H1 (cell line): ENCODE measurements at regions not wholly inside any gene's neighbourhood (a gene's known extent, or its start where the extent isn't known, plus 50 kb on each side); places are given as distances from the start of the nearest gene placed in this dataset.

ENCODE experiments used
- CTCF ChIA-PET: fragments of 300-600 bp; sonication (Branson Sonifier 250); formaldehyde crosslinking; loops from one replicate; lab custom pipeline; 2021; ENCODE audit not compliant: partially characterized antibody; lab: Charles Lee
- POLR2A ChIA-PET: fragments of 300-600 bp; sonication (Branson Sonifier 250); formaldehyde crosslinking; loops from one replicate; lab custom pipeline; 2021; ENCODE audit warnings: inconsistent platforms; ENCODE audit not compliant: partially characterized antibody; lab: Charles Lee
- DNase-seq, 2 experiments: peaks; one replicate each; pipeline versions ENCODE4 v3.0.0 to v3.0.0-alpha.2; 2010 to 2022; ENCODE audit warnings: low spot score in 2 of 2, low read depth in 1 of 2, mixed read lengths in 1 of 2
- FAIRE-seq: peaks from 2 replicates; lab custom pipeline; 2011; peaks lifted over from hg19 to GRCh38; lab: Jason Lieb, UNC
- H2AFZ ChIP-seq: 2 replicates; pipeline ENCODE4 v1.8.1; 2012; ENCODE audit warnings: low read length, inconsistent platforms
- H2AK5ac ChIP-seq: 2 replicates; pipeline ENCODE4 v1.6.1; 2013; ENCODE audit warnings: low read depth, low read length
- H2BK120ac ChIP-seq: replicated peaks from 2 replicates; pipeline ENCODE3; 2013; ENCODE audit warnings: low read depth, low read length, inconsistent platforms
- H2BK12ac ChIP-seq: 2 replicates; pipeline ENCODE4 v1.6.1; 2013; ENCODE audit warnings: low read depth, low read length
- H2BK15ac ChIP-seq: 2 replicates; pipeline ENCODE4 v1.6.1; 2013; ENCODE audit warnings: low read length
- H2BK20ac ChIP-seq: 2 replicates; pipeline ENCODE4 v1.6.1; 2013; ENCODE audit warnings: low read length
- H2BK5ac ChIP-seq: 2 replicates; pipeline ENCODE4 v1.6.1; 2013; ENCODE audit warnings: low read depth, low read length
- H3K14ac ChIP-seq: 2 replicates; pipeline ENCODE4 v1.6.1; 2013; ENCODE audit warnings: inconsistent platforms; ENCODE audit not compliant: insufficient read length
- H3K18ac ChIP-seq: 2 replicates; pipeline ENCODE4 v1.6.1; 2013; ENCODE audit warnings: low read length; ENCODE audit errors: extremely low read depth
- H3K23ac ChIP-seq: 2 replicates; pipeline ENCODE4 v1.6.1; 2013; ENCODE audit warnings: inconsistent platforms; ENCODE audit not compliant: insufficient read length
- H3K23me2 ChIP-seq: 2 replicates; pipeline ENCODE4 v1.6.1; 2013; ENCODE audit warnings: low read depth, low read length
- H3K27ac ChIP-seq: 2 replicates; pipeline ENCODE4 v1.6.1; 2011; ENCODE audit warnings: low read depth, low read length, inconsistent platforms
- H3K27me3 ChIP-seq, 4 experiments: replicated peaks in 1 of 4; 1 replicate in 1 of 4; 2 replicates in 3 of 4; pipeline versions ENCODE4 v1.6.1 to v1.8.1; 2011 to 2013; ENCODE audit warnings: low read length in 3 of 4, mild to moderate bottlenecking in 3 of 4, inconsistent platforms in 2 of 4, mixed read lengths in 2 of 4, moderate library complexity in 1 of 4; ENCODE audit not compliant: control insufficient read depth in 3 of 4, insufficient read depth in 3 of 4; ENCODE audit errors: extremely low read depth in 1 of 4
- H3K36me3 ChIP-seq, 4 experiments: 2 replicates each; pipeline versions ENCODE4 v1.6.1 to v1.8.1; 2011 to 2013; ENCODE audit warnings: mild to moderate bottlenecking in 4 of 4, low read length in 3 of 4, moderate library complexity in 2 of 4, control low read depth in 1 of 4, inconsistent platforms in 1 of 4; ENCODE audit not compliant: insufficient read depth in 4 of 4, control insufficient read depth in 2 of 4
- H3K4ac ChIP-seq: replicated peaks from 2 replicates; pipeline ENCODE3; 2013; ENCODE audit warnings: low read length, low read depth, mixed read lengths, inconsistent platforms; ENCODE audit not compliant: insufficient read length
- H3K4me1 ChIP-seq, 4 experiments: replicated peaks in 1 of 4; 1 replicate in 1 of 4; 2 replicates in 3 of 4; pipeline versions ENCODE4 v1.6.1 to v1.8.1; 2011 to 2013; ENCODE audit warnings: low read length in 3 of 4, inconsistent platforms in 2 of 4, mixed read lengths in 1 of 4; ENCODE audit not compliant: insufficient read depth in 4 of 4, control insufficient read depth in 3 of 4
- H3K4me2 ChIP-seq, 2 experiments: 2 replicates each; pipeline versions ENCODE4 v1.6.1 to v1.8.1; 2011 to 2013; ENCODE audit warnings: low read depth in 2 of 2, low read length in 2 of 2, control low read depth in 1 of 2, inconsistent platforms in 1 of 2, mild to moderate bottlenecking in 1 of 2; ENCODE audit not compliant: insufficient read depth in 1 of 2
- H3K4me3 ChIP-seq, 4 experiments: fragments of 200-600, 300-600 bp in 1 of 4; sonication (generic), shearing (Covaris generic), sonication (Bioruptor Twin) in 1 of 4; 2 replicates each; pipeline versions ENCODE4 v1.5.1 to v1.8.1; 2011 to 2016; ENCODE audit warnings: low read length in 4 of 4, low read depth in 3 of 4, control low read depth in 2 of 4, inconsistent platforms in 2 of 4, mild to moderate bottlenecking in 2 of 4, mixed read lengths in 1 of 4, moderate library complexity in 1 of 4; ENCODE audit not compliant: insufficient read depth in 2 of 4; ENCODE audit errors: extremely low read depth in 1 of 4
- H3K56ac ChIP-seq: replicated peaks from 2 replicates; pipeline ENCODE3; 2013; ENCODE audit warnings: low read depth, mild to moderate bottlenecking, mixed read lengths, low read length, inconsistent platforms; ENCODE audit not compliant: insufficient read length
- H3K79me1 ChIP-seq: 2 replicates; pipeline ENCODE4 v1.6.1; 2013; ENCODE audit warnings: low read depth, low read length, control low read depth
- H3K79me2 ChIP-seq, 2 experiments: 2 replicates each; pipeline versions ENCODE4 v1.6.1 to v1.8.1; 2012 to 2013; ENCODE audit warnings: low read length in 2 of 2, mild to moderate bottlenecking in 2 of 2, inconsistent platforms in 1 of 2; ENCODE audit not compliant: insufficient read depth in 2 of 2, control insufficient read depth in 1 of 2
- H3K9ac ChIP-seq, 4 experiments: replicated peaks in 1 of 4; 1 replicate in 1 of 4; 2 replicates in 3 of 4; pipeline versions ENCODE4 v1.6.1 to v1.8.1; 2011 to 2013; ENCODE audit warnings: low read depth in 3 of 4, low read length in 3 of 4, control low read depth in 2 of 4, mild to moderate bottlenecking in 2 of 4, moderate library complexity in 2 of 4, inconsistent platforms in 1 of 4; ENCODE audit errors: extremely low read depth in 1 of 4
- H3K9me3 ChIP-seq, 2 experiments: 2 replicates each; pipeline versions ENCODE4 v1.6.1 to v1.8.1; 2012 to 2013; ENCODE audit warnings: mild to moderate bottlenecking in 2 of 2, moderate library complexity in 2 of 2, control low read depth in 1 of 2, inconsistent platforms in 1 of 2, low read depth in 1 of 2, low read length in 1 of 2, mixed read lengths in 1 of 2; ENCODE audit not compliant: insufficient read depth in 2 of 2
- H4K20me1 ChIP-seq, 2 experiments: replicated peaks in 1 of 2; 2 replicates each; pipeline versions ENCODE3 to v1.8.1; 2011 to 2013; ENCODE audit warnings: inconsistent platforms in 2 of 2, low read length in 2 of 2, mild to moderate bottlenecking in 1 of 2; ENCODE audit not compliant: insufficient read depth in 2 of 2, control insufficient read depth in 1 of 2
- H4K5ac ChIP-seq: 2 replicates; pipeline ENCODE4 v1.6.1; 2013; ENCODE audit warnings: low read length, low read depth, mixed read lengths, inconsistent platforms; ENCODE audit not compliant: insufficient read length
- H4K8ac ChIP-seq: 2 replicates; pipeline ENCODE4 v1.8.0; 2013; ENCODE audit warnings: mild to moderate bottlenecking, moderate library complexity, low read length, inconsistent platforms; ENCODE audit not compliant: insufficient read depth; ENCODE audit errors: extremely low read depth
- H4K91ac ChIP-seq: replicated peaks from 2 replicates; pipeline ENCODE3; 2013; ENCODE audit warnings: low read length, mixed read lengths, inconsistent platforms; ENCODE audit not compliant: insufficient read length
- EGR1 ChIP-seq: IDR thresholded peaks from 2 replicates; pipeline ENCODE4 v1.6.1; 2011; ENCODE audit warnings: low read depth, low read length, borderline replicate concordance
- RAD21 ChIP-seq, 2 experiments: IDR thresholded peaks in 1 of 2; conservative IDR thresholded peaks in 1 of 2; 2 replicates each; pipeline ENCODE4 v1.6.1; 2011; ENCODE audit warnings: low read depth in 2 of 2, low read length in 2 of 2, improper control_type of control experiment in 1 of 2, inconsistent platforms in 1 of 2, mild to moderate bottlenecking in 1 of 2, moderate library complexity in 1 of 2
- RNF2 ChIP-seq: fragments of 200-900, 300-1000 bp; sonication (generic); IDR thresholded peaks from 2 replicates; pipeline ENCODE4 v1.7.1; 2016; ENCODE audit warnings: borderline replicate concordance, low read depth, mild to moderate bottlenecking, antibody characterized with exemption, low read length; ENCODE audit not compliant: poor library complexity, severe bottlenecking; ENCODE audit errors: missing control alignments
- TAF1 ChIP-seq: IDR thresholded peaks from 2 replicates; pipeline ENCODE4 v1.6.1; 2011; ENCODE audit warnings: mild to moderate bottlenecking, low read depth, low read length
- TAF7 ChIP-seq: optimal IDR thresholded peaks from 2 replicates; pipeline ENCODE3; 2011; ENCODE audit warnings: low read depth, mild to moderate bottlenecking, inconsistent platforms, low read length, moderate library complexity, borderline replicate concordance
- WGBS, 2 experiments: shearing (Covaris generic) in 1 of 2; methylation state at CpG; one replicate each; pipeline versions ENCODE4 v1.1.6 to v1.1.7; 2013 to 2015; ENCODE audit warnings: low lambda C conversion rate in 2 of 2, mixed read lengths in 2 of 2, inconsistent platforms in 1 of 2, low coverage in 1 of 2, missing lambda C conversion rate in 1 of 2; ENCODE audit not compliant: insufficient replicate concordance in 2 of 2, insufficient coverage in 1 of 2, insufficient read length in 1 of 2; ENCODE audit errors: extremely low coverage in 1 of 2, missing lambda C conversion rate in 1 of 2; 5-methylcytosine and 5-hydroxymethylcytosine counted together

GRCh38 chr1:181250038-181250437 is 161.5 kb downstream of the IER5 start:
- H3K9ac ChIP-seq = no peak overlapping the region
- H3K4me1 ChIP-seq = peaks cover 0 to 6% (median 4%) of the 10 kb centered on the region in 4 experiments; a peak in 3 of 7 replicates
- no peaks in the 10 kb centered on the region for H3K36me3 ChIP-seq
- FAIRE-seq = peak; percentile 24
- no peak overlapping the region for H2BK120ac ChIP-seq
- DNase-seq = no peak
- no peak overlapping the region for H2BK20ac ChIP-seq
- H3K4me2 ChIP-seq = no peak overlapping the region
- H4K8ac ChIP-seq = no peak overlapping the region
- no peak overlapping the region for H4K5ac ChIP-seq
- no peak overlapping the region for H2BK15ac ChIP-seq
- no peak overlapping the region for H2BK5ac ChIP-seq
- H3K23ac ChIP-seq = no peak overlapping the region
- ChIA-PET POLR2A (no interaction called here), CTCF (interaction anchor here (0.6 kb wide), 1 partner anchor 26 kb away, joined by 3 read pairs; no protein-coding TSS in a partner anchor)
- H4K20me1 ChIP-seq = no peaks in the 10 kb centered on the region
- H4K91ac ChIP-seq = no peak overlapping the region
- H3K79me2 ChIP-seq = no peaks in the 10 kb centered on the region
- H3K79me1 ChIP-seq = no peaks in the 10 kb centered on the region
- no peaks in the 10 kb centered on the region for H3K23me2 ChIP-seq
- WGBS, 2 experiments = 94% methylated on average over 2 of the region's 2 CpGs; no CpG with 5 or more reads in 1 of the 2 experiments
- no peak overlapping the region for H2AFZ ChIP-seq
- no peak overlapping the region for H2AK5ac ChIP-seq
- no peak overlapping the region for H3K4ac ChIP-seq
- peaks cover 14 to 17% of the 10 kb centered on the region in 2 experiments; a peak in 2 of 4 replicates for H3K9me3 ChIP-seq
- H3K4me3 ChIP-seq = no peak overlapping the region
- no peak overlapping the region for H3K56ac ChIP-seq
- H3K18ac ChIP-seq = no peak overlapping the region
- H3K14ac ChIP-seq = no peak overlapping the region
- no peak overlapping the region for H3K27ac ChIP-seq
- TF ChIP-seq TAF1 (no peak), RAD21 (IDR thresholded peaks at IDR 0.05 in 1 of 2, conservative IDR thresholded peaks at IDR 0.05 in 1 of 2; ENCODE audit: low read depth in 2 of 2, low read length in 2 of 2) (no peak), EGR1 (no peak), TAF7 (no peak), RNF2 (no peak)
- no peak overlapping the region for H2BK12ac ChIP-seq
- no peaks in the 10 kb centered on the region for H3K27me3 ChIP-seq
